ENCODE measurements at regions not wholly inside any gene's neighbourhood (a gene's known extent, or its start where the extent isn't known, plus 50 kb on each side); places are given as distances from the start of the nearest gene placed in this dataset.

GRCh38 chr3:189404797-189405484 lies 226.2 kb upstream of the TP63 start:
- DNase-seq (ENCODE audit: low spot score in 2 of 2) = no peak
- no peak overlapping the region for H3K4me3 ChIP-seq
- TF ChIP-seq, protein P1, sequence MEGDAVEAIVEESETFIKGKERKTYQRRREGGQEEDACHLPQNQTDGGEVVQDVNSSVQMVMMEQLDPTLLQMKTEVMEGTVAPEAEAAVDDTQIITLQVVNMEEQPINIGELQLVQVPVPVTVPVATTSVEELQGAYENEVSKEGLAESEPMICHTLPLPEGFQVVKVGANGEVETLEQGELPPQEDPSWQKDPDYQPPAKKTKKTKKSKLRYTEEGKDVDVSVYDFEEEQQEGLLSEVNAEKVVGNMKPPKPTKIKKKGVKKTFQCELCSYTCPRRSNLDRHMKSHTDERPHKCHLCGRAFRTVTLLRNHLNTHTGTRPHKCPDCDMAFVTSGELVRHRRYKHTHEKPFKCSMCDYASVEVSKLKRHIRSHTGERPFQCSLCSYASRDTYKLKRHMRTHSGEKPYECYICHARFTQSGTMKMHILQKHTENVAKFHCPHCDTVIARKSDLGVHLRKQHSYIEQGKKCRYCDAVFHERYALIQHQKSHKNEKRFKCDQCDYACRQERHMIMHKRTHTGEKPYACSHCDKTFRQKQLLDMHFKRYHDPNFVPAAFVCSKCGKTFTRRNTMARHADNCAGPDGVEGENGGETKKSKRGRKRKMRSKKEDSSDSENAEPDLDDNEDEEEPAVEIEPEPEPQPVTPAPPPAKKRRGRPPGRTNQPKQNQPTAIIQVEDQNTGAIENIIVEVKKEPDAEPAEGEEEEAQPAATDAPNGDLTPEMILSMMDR (IDR thresholded peaks at IDR 0.05) = no peak

DNA sequence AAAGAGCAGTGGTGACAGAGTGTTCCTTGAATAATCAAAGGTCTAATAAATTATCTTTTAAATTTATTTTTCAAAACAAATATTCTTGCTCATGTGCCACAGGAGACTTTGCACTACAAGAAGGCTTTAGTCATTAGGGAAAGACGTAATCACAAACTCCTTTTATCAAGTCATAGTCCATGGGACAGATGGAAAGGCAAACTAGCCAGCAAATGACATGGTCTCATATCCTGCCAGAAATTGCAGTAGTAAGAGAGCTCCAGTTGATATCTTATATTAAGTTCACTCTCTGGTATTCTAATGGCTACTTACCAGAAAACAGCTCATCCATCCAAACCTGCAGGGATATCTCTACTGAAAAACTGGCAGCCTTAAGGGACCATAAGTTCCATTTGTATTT lies 225.0 kb upstream of the TP63 start:
- TF ChIP-seq, protein P1 (IDR thresholded peaks at IDR 0.05) = no peak
- Histone ChIP-seq H3K36me3 (no peaks in the 10 kb centered on the region), H3K4me1 (no peaks in the 10 kb centered on the region), H3K4me3 (no peak overlapping the region), H3K9me3 (no peaks in the 10 kb centered on the region), H3K27me3 (no peaks in the 10 kb centered on the region), H3K27ac (no peak overlapping the region)
- intact Hi-C loops (cut with DNase I) = no loop called here
- DNase-seq (ENCODE audit: low spot score in 2 of 2) = no peak

More at GRCh38 chr3:189404797-189405484, 226.2 kb upstream of the TP63 start:
- Histone ChIP-seq H3K9me3 (no peaks in the 10 kb centered on the region), H3K27me3 (no peaks in the 10 kb centered on the region), H3K36me3 (no peaks in the 10 kb centered on the region), H3K27ac (no peak overlapping the region), H3K4me1 (no peaks in the 10 kb centered on the region)
- intact Hi-C loops (cut with DNase I) = no loop called here

GRCh38 chr3:189410522-189410921 lies 220.7 kb upstream of the TP63 start:
- Histone ChIP-seq H3K27ac (no peak overlapping the region), H3K4me1 (no peaks in the 10 kb centered on the region), H3K9me3 (no peaks in the 10 kb centered on the region), H3K36me3 (no peaks in the 10 kb centered on the region), H3K27me3 (no peaks in the 10 kb centered on the region), H3K4me3 (no peak overlapping the region)
- TF ChIP-seq, protein P1 (IDR thresholded peaks at IDR 0.05) = no peak
- intact Hi-C loops (cut with DNase I) = no loop called here
- DNase-seq (ENCODE audit: low spot score in 2 of 2) = no peak

DNA sequence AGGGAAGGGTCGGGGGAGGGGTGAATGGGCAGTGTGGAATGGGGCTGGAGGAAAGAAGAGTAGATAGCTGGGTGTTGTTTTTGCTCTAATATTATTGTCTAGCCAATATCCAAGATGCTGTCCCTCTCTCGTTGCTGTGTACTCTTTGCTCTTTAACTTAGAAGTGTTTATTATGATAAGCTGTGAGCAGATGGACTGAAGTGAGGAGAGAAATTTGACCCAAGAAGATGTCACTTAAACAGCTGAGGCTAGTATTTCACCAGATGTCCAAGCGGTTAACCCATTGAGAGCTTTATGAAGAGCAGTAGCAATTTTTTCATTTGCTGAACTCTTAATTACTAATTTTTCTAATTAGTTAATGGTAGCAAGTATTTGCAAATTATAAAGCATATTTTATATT lies 212.2 kb upstream of the TP63 start:
- no peaks in the 10 kb centered on the region for H3K27me3 ChIP-seq
- no peak overlapping the region for H3K4me3 ChIP-seq
- TF ChIP-seq, protein P1 (IDR thresholded peaks at IDR 0.05) = no peak
- no peak overlapping the region for H3K27ac ChIP-seq
- no peaks in the 10 kb centered on the region for H3K4me1 ChIP-seq
- no peak for DNase-seq (ENCODE audit: low spot score in 2 of 2)
- H3K9me3 ChIP-seq = no peaks in the 10 kb centered on the region
- H3K36me3 ChIP-seq = no peaks in the 10 kb centered on the region
- intact Hi-C loops (cut with DNase I) = no loop called here

DNA sequence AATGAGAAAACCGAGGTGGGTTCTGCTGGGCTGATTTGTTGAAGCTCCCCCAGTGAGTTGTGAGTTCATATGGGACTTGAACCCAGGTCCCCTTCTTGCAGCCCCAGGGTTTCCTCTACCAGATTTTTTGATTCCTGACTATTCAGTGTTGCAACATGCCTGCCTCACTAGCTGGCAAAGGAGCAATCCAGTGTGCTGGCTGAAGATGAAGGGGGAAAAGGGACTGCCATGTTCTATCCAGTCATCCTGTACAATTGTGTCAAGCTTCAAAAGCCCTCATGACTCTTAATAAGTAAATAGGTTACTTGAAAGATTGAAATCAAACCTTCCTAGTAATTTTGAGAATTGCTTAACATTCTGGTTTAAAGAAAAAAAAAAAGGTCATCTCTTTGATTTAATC lies 211.5 kb upstream of the TP63 start:
- no peak overlapping the region for H3K4me3 ChIP-seq
- DNase-seq (ENCODE audit: low spot score in 2 of 2) = no peak
- no peaks in the 10 kb centered on the region for H3K4me1 ChIP-seq
- TF ChIP-seq, protein P1 (IDR thresholded peaks at IDR 0.05) = no peak
- intact Hi-C loops (cut with DNase I) = no loop called here
- H3K9me3 ChIP-seq = no peaks in the 10 kb centered on the region
- no peaks in the 10 kb centered on the region for H3K27me3 ChIP-seq
- no peaks in the 10 kb centered on the region for H3K36me3 ChIP-seq
- H3K27ac ChIP-seq = no peak overlapping the region

- TF ChIP-seq, protein P1 (IDR thresholded peaks at IDR 0.05) = no peak
- H3K9me3 ChIP-seq = no peaks in the 10 kb centered on the region
Observed at GRCh38 chr3:189424922-189425321, 206.3 kb upstream of the TP63 start.

More at GRCh38 chr3:189424922-189425321, 206.3 kb upstream of the TP63 start:
- H3K27ac ChIP-seq = no peak overlapping the region
- H3K4me1 ChIP-seq = no peaks in the 10 kb centered on the region
- H3K36me3 ChIP-seq = no peaks in the 10 kb centered on the region
- no peak for DNase-seq (ENCODE audit: low spot score in 2 of 2)
- intact Hi-C loops (cut with DNase I) = no loop called here
- H3K4me3 ChIP-seq = no peak overlapping the region
- no peaks in the 10 kb centered on the region for H3K27me3 ChIP-seq
